Right cardiac atrium (tissue), 5 donors: ENCODE measurements at regions not wholly inside any gene's neighbourhood (a gene's known extent, or its start where the extent isn't known, plus 50 kb on each side); places are given as distances from the start of the nearest gene placed in this dataset.
A peak's percentile ranks its signal among the peaks of the same experiment; 100 is the strongest.

ENCODE experiments used
- ATAC-seq, 2 donors: fragments of 200-7000 bp; cut with Tn5 transposase; one replicate each; pipeline versions ENCODE4 v1.8.0 to v1.9.1; 2020; ENCODE audit warnings: moderate library complexity in 2 of 2, mild to moderate bottlenecking in 1 of 2
- DNase-seq, 3 donors: peaks; one replicate each; pipeline ENCODE4 v3.0.0-alpha.2; 2020
- H3K27ac ChIP-seq: one replicate; pipeline ENCODE4 v1.5.1; 2013; ENCODE audit warnings: mild to moderate bottlenecking, low read length, control low read depth, moderate library complexity
- H3K27me3 ChIP-seq: one replicate; pipeline ENCODE4 v1.6.1; 2013; ENCODE audit not compliant: control insufficient read depth, insufficient read depth
- H3K4me1 ChIP-seq: one replicate; pipeline ENCODE4 v1.6.1; 2013; ENCODE audit warnings: low read length; ENCODE audit not compliant: control insufficient read depth, insufficient read depth
- H3K4me3 ChIP-seq: one replicate; pipeline ENCODE4 v1.5.1; 2013; ENCODE audit warnings: low read length, control low read depth
- H3K9me3 ChIP-seq: one replicate; pipeline ENCODE4 v1.6.1; 2013; ENCODE audit warnings: low read length; ENCODE audit not compliant: control insufficient read depth
- WGBS: extraction: QIAGEN DNeasy Blood & Tissue Kit; methylation state at CpG from one replicate; pipeline ENCODE4 v1.1.7; 2013; 5-methylcytosine and 5-hydroxymethylcytosine counted together
- intact Hi-C, 4 donors: fragments of 100-400 bp; cut with DNase I; formaldehyde crosslinking; loops; one replicate each; pipeline versions ENCODE4 v1.11.0 to v1.14.0; 2022 to 2023
- donor health status: healthy with polysubstance abuse.
- donor health status: DM: no; HTN: yes; CAD: no.
- donor health status: DM: no; HTN: no; CAD: no.
- donor health status: DM: no; HTN: yes; CAD: no; lungs with severe emphysema.
- donor health status: DM: yes; HTN: yes; CAD: no.

GRCh38 chr2:47272905-47273758, 96.0 kb upstream of the EPCAM start:
- no peak for DNase-seq
- Histone ChIP-seq H3K27ac (peak overlapping the region; percentile 45), H3K27me3 (no peaks in the 10 kb centered on the region), H3K9me3 (no peaks in the 10 kb centered on the region), H3K4me1 (peaks cover 11% of the 10 kb centered on the region), H3K4me3 (peak overlapping the region; percentile 26)
- no peak for ATAC-seq
- intact Hi-C loops, result loop anchor here in 2 of 4 donors (5.0 kb wide), 2 partner anchors 39 to 291 kb away; no protein-coding TSS in a partner anchor
- WGBS, result 73% methylated on average over 18 of the region's 18 CpGs

GRCh38 chr2:47272031-47272864, 95.9 kb upstream of the CALM2 start:
- Histone ChIP-seq H3K9me3 (no peaks in the 10 kb centered on the region), H3K27ac (peak overlapping the region; percentile 45), H3K27me3 (no peaks in the 10 kb centered on the region), H3K4me1 (peaks cover 11% of the 10 kb centered on the region), H3K4me3 (peak overlapping the region; percentile 26)
- peak; percentile 80 to 90 (median 90) for DNase-seq
- intact Hi-C loops, result loop anchor here in 2 of 4 donors (5.0 kb wide), 2 partner anchors 40 to 290 kb away; no protein-coding TSS in a partner anchor
- 9% methylated on average over 46 of the region's 46 CpGs for WGBS
- peak; percentile 81 to 84 for ATAC-seq

GRCh38 chr2:47271054-47272000, 95.0 kb upstream of the CALM2 start:
- no peaks in the 10 kb centered on the region for H3K27me3 ChIP-seq
- H3K4me1 ChIP-seq, result peaks cover 11% of the 10 kb centered on the region
- no peak for DNase-seq
- ATAC-seq, result no peak
- no peaks in the 10 kb centered on the region for H3K9me3 ChIP-seq
- WGBS, result 86% methylated on average over 9 of the region's 9 CpGs
- no peak overlapping the region for H3K4me3 ChIP-seq
- intact Hi-C loops, result loop anchor here in 2 of 4 donors (5.0 kb wide), 2 partner anchors 41 to 289 kb away; no protein-coding TSS in a partner anchor
- peak overlapping the region; percentile 14 for H3K27ac ChIP-seq

GRCh38 chr2:47270421-47270820, 94.1 kb upstream of the CALM2 start:
- Histone ChIP-seq H3K4me3 (no peak overlapping the region), H3K27ac (no peak overlapping the region), H3K4me1 (peaks cover 11% of the 10 kb centered on the region), H3K27me3 (no peaks in the 10 kb centered on the region), H3K9me3 (no peaks in the 10 kb centered on the region)
- intact Hi-C loops, result loop anchor here in 2 of 4 donors (5.0 kb wide), 2 partner anchors 42 to 288 kb away; no protein-coding TSS in a partner anchor
- ATAC-seq, result no peak
- WGBS, result 68% methylated on average over 5 of the region's 5 CpGs
- DNase-seq, result peak in 2 of 3 donors; percentile 33 to 72

- H3K27me3 ChIP-seq, result no peaks in the 10 kb centered on the region
- DNase-seq, result peak; percentile 60 to 84 (median 63)
- intact Hi-C loops, result loop anchor here in 2 of 4 donors (5.0 kb wide), 2 partner anchors 43 to 287 kb away; no protein-coding TSS in a partner anchor
- whole genome bisulfite sequencing, result 49% methylated on average over 5 of the region's 5 CpGs
- H3K27ac ChIP-seq, result peak overlapping the region; percentile 55
- H3K9me3 ChIP-seq, result no peaks in the 10 kb centered on the region
- H3K4me3 ChIP-seq, result no peak overlapping the region
- peaks cover 10% of the 10 kb centered on the region for H3K4me1 ChIP-seq
- ATAC-seq, result peak; percentile 27 to 88
Observed at GRCh38 chr2:47269316-47270232, 93.3 kb upstream of the CALM2 start.

- ATAC-seq (no peak), DNase-seq (no peak)
- Histone ChIP-seq H3K27ac (no peak overlapping the region), H3K9me3 (no peaks in the 10 kb centered on the region), H3K4me1 (peaks cover 6% of the 10 kb centered on the region), H3K27me3 (no peaks in the 10 kb centered on the region), H3K4me3 (no peak overlapping the region)
- intact Hi-C loops, result no loop called here
- over 99% methylated on average over 5 of the region's 5 CpGs for WGBS
Observed at GRCh38 chr2:47267711-47268086, 91.4 kb upstream of the CALM2 start.

GRCh38 chr2:47266939-47267710, 90.8 kb upstream of the CALM2 start:
- no peak overlapping the region for H3K27ac ChIP-seq
- ATAC-seq, result no peak
- intact Hi-C loops, result no loop called here
- DNase-seq, result no peak
- H3K9me3 ChIP-seq, result no peaks in the 10 kb centered on the region
- H3K27me3 ChIP-seq, result no peaks in the 10 kb centered on the region
- peaks cover 6% of the 10 kb centered on the region for H3K4me1 ChIP-seq
- H3K4me3 ChIP-seq, result no peak overlapping the region
- WGBS, result 88% methylated on average over 8 of the region's 8 CpGs

- Histone ChIP-seq H3K9me3 (no peaks in the 10 kb centered on the region), H3K4me3 (no peak overlapping the region), H3K27ac (no peak overlapping the region), H3K27me3 (no peaks in the 10 kb centered on the region), H3K4me1 (peaks cover 6% of the 10 kb centered on the region)
- intact Hi-C loops, result no loop called here
- DNase-seq (no peak), ATAC-seq (no peak)
- 74% methylated on average over 5 of the region's 5 CpGs for WGBS
Observed at GRCh38 chr2:47265751-47266231, 89.5 kb upstream of the CALM2 start.

GRCh38 chr2:47265158-47265557, 88.8 kb upstream of the CALM2 start:
- WGBS, result 73% methylated on average over 8 of the region's 8 CpGs
- H3K4me1 ChIP-seq, result peaks cover 6% of the 10 kb centered on the region
- H3K27me3 ChIP-seq, result no peaks in the 10 kb centered on the region
- DNase-seq (no peak), ATAC-seq (no peak)
- H3K27ac ChIP-seq, result no peak overlapping the region
- intact Hi-C loops, result no loop called here
- no peaks in the 10 kb centered on the region for H3K9me3 ChIP-seq
- H3K4me3 ChIP-seq, result no peak overlapping the region
